Suppressor macrophage treated with lipopolysaccharide for 1 hour (primary cell): ENCODE measurements at regions not wholly inside any gene's neighbourhood (a gene's known extent, or its start where the extent isn't known, plus 50 kb on each side); places are given as distances from the start of the nearest gene placed in this dataset.
"Not testable (repeated sequence)": the region's sequence is repeated elsewhere in the genome, so short reads cannot be mapped to it uniquely, and the experiment has no call there.

ENCODE experiments used
- DNase-seq, 3 donors: peaks; one replicate each; pipeline ENCODE4 v3.0.0-alpha.2; 2020 to 2022

DNA sequence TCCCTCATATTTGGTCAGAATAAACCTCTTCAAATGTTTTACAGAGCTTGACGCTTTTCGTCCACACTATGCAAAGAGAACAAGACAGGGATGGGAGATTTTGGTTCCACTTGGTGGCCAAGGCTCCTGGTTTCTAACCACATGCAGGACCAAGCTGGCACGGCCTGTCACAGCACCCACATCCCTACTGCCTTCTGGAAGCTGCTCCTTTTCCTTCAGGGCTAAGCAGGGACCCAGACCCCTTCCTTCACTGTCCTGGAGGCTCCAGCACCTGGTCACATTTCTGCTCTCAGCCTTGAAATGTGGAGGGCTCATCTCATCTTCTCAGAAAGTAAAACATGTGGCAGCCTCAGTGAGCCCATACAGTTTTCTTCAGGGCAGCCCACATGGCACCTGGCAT is 50.4 kb upstream of the ARHGEF7 start:
- no peak for DNase-seq

DNA sequence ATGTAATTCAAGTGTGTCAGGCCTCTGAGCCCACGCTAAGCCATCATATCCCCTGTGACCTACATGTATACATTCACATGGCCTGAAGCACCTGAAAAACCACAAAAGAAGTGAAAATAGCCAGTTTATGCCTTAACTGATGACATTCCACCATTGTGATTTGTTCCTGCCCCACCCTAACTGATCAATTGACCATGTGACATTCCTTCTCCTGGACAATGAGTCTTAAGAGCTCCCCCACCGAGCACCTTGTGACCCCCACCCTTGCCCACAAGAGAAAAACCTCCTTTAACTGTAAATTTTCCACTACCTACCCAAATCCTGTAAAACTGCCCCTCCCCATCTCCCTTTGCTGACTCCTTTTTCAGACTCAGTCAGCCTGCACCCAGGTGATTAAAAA is 52.1 kb upstream of the ARHGEF7 start:
- no peak for DNase-seq

DNA sequence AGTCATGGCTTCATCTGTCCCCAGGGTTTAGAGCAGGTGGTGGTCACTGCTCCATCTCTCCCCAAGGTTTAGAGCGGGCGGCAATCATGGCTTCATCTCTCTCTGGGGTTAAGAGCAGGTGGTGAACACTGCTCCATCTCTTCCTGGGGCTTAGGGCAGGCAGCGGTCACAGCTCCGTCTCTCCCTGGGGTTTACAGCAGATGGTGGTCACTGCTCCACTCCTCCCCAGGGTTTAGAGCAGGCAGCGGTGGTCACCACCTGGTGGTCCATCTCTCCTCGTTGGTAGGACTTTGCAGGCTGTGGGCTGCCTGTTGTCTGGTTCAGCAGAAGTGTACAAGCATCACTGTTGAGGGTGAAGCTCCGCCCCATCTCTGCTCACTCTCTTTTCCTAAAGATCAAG is 52.8 kb upstream of the ARHGEF7 start:
- DNase-seq: no peak

DNA sequence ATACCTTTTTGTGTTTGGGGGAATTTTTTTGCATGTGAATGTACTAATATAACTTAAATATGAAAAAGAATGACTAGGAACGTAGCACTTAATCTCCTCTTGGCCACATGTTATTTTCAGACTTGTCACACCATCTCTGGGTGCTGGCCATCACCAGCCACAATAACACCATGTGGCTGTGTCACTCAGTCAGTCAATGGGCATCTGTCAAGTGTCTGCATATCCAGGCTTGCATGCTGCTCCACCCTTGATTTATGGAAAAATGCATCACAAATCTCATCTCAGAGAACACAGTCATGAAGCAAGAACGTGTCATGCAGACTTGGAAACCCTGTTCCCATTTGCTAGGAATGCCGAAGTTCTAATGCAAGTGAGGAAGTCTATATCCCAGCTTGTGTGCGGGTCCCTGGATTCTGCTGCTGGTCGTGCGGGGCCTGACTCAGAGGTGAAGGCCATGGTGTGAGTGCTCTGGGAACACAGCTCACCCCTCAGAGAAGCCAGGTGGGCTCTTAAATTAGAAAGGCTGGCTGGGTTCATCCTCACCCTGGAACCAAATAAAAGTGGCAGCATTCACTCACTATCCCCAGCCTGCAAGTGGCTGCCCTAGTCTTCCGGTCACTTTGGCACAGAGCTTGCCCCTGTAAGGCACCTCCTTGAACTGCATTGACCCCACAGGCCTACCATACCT is 53.6 kb upstream of the ARHGEF7 start:
- DNase-seq: no peak

DNA sequence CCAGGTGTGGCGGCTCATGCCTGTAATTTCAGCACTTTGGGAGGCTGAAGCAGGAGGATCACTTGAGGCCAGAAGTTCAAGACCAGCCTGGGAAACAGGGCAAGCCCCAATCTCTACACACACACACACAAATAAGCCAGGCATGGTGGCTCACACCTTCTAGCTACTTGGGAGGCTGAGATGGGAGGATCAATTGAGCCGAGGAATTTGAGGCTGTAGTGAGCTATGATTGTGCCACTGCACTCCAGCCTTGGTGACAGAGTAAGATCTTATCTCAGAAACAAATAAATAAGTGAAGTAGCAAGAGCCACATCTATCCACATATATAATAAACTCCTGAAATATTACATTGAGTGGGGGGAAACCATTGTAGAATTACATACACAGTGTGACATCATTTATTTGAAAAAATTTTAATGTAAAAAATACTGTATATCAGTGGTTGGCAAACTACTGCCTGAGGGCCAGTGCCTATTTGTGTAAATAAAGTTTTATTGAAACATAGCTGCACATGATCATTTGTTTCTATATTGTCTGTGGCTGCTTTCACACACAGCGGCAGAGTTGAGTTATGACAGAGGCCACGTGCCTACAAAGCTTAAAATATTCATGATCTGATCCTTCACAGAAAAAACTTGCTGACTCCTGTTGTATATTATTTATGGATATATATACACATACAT is 54.7 kb upstream of the ARHGEF7 start:
- no peak for DNase-seq

DNA sequence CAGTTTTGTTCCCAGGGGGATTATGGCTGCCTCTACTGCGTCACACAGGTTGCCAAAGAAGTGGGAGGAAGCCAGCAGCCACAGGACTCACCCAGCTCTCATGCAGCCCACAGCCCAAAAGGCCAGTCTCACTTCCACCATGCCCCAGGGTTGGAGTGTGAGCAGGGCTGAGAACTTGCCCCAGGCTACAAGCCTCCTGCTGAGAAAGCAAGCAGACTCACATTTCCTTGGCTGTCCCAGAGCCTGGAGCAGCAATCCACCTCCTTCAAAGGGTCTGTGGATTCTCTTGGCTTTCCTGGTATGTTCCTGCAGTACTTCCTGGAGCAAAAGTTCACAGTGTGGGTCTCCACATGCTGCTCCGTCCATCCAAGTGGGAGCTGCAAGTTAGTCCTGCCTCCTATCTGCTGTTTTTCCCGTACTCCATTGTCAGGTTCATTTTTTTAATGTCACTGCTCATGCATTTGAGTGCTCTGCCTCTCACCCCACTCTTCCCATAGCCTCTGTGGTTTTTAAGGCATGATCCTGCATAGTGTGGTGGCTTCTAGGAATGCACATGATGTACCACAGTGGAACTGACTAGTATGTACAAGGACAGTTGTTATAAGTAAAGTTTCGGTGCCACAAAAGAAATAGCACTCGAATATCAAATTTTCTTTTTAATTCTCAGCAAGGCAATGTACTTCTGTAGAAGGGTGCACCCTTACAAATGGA is 56.2 kb upstream of the ARHGEF7 start:
- DNase-seq: no peak

DNA sequence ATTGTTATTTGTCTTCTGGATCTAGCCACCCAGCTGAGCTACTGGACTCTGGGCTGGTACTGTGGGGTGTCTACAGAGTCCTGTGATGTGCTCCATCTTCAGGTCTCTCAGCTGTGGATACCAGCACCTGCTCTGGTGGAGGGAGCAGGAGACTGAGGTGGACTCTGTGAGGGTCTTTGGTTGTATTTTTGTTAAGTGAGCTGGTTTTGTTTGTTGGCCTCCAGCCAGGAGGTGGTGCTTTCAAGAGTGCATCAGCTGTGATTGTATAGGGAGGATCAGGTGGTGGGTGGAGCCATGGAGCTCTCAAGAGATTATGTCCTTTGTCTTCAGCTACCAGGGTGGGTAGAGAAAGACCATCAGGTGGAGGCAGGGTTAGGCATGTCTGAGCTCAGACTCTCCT is 56.8 kb upstream of the ARHGEF7 start:
- DNase-seq: not testable (repeated sequence)

DNA sequence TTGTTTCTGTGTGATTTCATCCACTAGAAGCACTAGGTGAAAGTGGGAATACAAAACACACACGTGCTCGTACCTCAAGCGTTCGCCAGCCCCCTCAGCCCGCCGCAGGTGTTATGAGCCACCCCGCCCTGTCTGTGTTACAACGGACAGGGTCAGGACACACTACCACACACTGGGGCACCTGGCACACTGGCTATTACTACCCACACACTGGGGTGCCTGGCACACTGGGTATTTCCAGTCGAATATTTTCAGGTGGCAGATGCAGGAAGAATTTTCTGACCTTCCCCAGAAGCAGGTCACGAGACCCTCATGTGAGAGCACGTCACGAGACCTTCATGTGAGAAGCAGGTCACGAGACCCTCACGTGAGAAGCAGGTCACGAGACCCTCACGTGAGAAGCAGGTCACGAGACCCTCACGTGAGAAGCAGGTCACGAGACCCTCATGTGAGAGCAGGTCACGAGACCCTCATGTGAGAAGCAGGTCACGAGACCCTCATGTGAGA is 63.3 kb upstream of the ARHGEF7 start:
- not testable (repeated sequence) for DNase-seq

DNA sequence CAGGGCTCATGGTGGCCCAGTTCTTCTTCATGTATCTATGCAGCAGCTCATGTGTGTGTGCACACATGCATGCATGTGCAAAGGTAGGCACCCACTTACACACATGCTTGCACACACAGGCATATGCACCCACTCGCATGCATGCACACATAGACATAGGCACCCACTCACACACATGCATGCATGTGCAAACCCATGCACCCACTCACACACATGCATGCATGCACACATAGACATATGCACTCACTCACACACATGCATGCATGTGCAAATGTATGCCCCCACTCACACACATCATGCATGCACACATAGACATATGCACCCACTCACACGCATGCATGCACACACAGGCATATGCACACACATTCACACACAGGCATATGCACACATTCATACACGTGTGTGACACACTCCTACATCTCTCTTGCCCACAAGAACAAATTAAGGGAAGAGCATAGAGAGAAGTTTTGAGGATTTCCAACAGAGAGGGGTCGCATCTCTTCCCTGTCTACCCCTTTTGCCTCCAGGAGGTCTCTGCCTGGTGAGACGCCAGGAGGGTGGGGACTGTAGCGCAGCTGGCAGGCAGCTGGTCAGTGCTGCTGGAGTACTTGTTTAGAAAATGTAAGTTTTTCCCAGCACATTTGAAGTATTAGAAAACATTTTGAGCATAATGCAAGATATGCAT is 63.9 kb upstream of the ARHGEF7 start:
- no peak for DNase-seq

DNA sequence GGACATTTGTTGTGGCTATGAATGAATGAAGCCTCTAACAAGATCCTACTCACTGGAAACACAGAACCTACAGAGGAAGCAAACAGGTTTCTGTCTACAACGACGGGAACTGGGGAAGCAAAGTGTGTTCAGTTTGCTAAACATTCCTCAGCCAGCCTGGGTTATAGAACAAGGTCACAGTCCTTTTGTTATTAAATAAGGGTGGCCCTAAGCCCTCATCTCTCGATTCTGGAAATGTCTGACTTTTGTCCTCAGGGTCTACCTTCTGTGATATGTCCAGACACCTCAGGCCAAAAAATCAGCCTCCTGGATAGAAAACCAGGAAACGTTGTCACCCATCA is 64.6 kb upstream of the ARHGEF7 start:
- no peak for DNase-seq

DNA sequence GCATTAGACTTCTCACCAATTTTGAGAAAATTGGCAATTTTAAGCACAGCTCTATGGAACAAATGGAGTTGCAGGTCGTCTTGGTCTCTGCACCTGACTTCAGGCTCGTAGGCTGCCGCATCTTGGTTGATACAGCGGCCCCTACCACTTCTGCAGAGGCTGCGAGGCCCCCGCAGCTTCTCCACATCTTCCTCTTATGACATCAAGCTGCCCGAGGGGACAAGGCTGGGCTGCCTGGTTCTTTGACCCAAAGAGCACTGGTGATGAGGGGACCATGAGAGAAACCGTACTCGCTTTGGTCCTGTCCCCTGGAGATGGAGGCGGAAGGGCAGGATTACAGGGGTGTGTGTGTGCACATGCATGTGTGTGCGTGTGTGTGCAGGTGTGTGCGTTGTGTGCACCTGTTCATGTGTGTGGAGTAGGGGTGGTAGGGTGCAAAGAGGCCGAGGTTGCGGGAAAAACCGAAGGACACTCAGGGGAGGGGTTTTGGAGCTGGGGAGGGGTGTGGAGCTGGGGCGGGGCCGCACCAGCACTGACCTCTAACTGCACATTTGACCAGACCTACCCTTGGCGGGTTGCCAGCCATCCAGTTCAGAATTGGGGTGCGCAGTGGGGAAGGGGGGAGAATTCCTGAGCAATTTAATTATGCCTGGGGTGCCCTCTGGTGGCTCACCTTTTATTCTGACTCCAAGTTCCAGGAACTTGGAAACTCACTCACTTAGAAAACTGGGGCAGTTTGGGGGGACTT is 65.1 kb upstream of the ARHGEF7 start:
- peak; percentile 55 to 70 (median 57) for DNase-seq

DNA sequence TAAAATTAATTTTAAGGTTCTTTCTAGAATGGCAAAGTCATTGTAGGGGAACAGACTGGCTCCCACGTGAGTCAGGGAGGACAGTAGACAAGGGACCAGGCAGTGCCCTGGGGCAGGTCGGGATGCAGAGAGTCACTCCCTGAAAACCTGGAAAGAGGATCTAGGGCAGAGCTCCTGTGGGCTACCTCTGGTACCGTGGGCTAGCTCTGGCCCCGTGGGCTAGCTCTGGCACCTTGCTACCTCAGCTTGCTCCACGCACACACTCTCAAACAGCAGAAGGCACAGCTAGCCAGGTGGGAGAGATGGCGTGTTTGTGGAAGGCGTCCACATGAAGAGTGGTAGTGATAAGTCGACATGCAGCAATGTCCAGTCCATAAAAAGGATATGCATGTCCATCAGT is 66.7 kb upstream of the ARHGEF7 start:
- DNase-seq: no peak

DNA sequence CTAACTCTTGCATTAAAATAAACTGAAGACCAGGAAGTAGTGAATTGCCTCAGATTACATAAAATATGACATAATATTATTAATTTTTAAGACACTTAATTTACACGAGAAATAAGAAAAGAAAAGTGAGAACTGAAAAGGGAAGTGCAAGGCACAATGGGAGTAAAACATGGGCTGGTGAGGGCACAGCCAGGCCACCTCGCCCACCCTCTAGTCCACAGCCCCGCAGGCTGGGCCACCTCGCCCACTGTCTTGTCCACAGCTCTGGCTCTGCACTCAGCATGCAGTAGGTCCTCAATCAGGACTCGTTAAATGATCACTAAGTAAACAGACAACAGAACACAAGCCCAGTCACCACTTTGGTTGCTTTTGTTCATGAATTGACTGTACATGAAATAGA is 67.8 kb upstream of the ARHGEF7 start:
- DNase-seq: peak; percentile 39 to 55 (median 41)

DNA sequence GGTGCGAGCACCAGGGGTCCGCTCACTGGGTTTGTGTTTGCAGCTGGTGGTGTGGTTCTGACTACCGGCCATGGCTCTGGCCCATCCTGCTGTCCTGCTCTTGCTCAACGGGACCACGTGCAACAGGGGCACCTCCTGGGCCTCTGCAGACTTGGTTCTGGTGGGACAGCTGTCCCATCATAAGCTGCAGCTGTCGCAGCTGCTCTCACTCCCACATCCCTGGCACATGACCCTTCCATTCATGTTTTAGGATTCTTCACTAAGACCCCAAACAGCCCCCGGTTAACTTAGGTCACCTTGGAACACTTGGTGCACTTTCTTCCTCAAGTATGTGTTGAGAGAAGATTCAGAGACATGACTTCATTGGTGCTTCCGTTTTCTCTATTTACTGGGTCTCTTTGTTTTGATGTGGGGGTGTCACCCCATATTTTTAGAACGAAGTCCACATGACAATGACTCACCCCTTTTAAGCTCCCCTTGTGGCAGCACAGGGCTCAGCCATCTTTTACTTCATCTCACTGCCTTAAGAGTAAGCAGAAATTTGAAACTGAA is 68.4 kb upstream of the ARHGEF7 start:
- peak; percentile 85 to 91 (median 90) for DNase-seq

DNA sequence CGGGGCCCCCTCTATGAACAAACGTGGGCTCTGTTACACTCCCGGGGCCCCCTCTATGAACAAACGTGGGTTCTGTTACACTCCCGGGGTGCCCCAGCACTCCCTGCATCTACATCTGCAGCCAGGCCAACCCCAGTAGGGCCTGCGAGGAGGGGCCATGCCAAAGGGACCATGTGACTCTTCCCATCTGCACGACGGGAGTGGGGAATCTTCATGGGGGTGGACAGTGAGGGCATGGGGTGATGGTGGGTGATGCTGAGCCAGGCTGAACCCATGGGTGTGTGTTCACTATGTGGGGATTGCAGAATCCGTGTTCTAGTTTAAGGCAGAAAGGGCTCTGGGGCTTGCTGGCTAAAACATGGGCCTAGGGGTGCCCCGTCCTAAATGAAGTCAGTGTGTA is 69.9 kb upstream of the ARHGEF7 start:
- no peak for DNase-seq

DNA sequence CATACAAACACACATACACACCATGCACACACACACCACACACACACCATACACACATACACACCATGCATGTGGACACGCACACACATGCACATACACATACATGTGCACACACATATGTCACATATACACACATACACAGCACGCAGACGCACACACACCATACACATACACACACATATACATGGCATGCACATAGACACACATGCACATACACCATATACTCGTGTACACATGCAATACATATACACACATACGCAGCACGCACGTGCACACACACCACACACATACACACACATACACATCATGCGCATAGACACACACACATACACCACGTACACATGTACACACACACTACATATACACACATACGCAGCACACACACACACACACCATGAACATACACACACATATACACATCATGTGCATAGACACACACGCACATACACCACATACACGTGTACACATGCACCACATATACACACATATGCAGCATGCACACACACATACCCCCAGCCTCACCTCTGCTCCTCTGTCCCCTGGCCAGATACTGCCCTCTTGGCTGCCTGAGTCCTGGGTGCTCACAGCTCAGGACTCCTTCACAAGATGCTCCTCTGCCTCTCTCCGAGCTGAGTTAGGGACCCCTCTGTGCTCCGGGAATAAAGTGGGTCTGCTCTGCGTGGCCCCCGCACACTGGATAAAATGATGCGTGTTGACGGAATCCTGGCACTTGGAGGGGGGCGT is 70.9 kb upstream of the ARHGEF7 start:
- no peak for DNase-seq

DNA sequence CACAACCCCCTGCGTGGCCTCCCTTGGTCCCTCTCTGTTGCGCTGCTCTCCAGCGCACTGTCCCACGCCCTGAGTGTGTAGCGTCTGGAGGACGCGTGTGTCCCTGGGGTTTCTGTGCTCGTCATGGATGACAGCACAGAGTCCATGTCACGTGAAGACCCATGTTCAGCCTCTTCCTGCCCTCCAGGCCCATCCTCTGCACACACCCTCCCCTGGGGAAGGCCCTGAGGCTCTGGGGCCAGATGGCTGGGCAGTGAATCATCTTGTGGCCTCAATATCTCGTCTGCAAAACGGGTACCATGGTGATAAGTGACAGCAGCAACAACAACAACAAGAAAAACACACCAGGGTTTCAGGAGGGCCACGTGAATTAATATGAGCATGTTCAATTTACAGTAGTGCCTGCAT is 71.5 kb upstream of the ARHGEF7 start:
- DNase-seq: peak in 1 of 3 donors; percentile 5

DNA sequence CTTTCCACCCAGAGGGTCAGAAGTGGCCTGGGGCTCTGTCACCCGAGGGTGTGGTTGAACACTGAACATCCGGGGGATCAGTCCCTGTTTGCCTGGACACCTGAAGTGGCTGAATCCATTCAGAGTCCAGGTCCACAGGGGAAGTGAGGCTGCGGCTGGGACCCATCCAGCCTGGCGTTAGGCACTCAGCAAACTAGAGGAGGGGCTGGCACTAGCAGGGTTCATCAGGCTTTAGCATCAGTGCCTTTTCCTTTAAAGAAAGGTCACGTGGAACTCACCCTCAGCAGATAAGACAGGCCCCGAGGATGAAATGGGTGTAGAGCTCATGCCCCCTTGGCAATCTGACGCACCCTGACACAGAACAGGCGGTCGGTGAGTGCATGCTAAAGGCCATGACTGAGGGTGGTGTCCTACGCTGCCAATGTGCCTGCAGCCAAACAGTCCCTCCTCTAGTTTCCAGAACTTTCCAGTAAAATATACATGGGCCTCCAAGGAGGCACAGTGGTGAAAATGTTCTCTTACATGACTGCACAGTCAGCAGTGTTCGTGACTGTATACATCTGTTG is 72.4 kb upstream of the ARHGEF7 start:
- no peak for DNase-seq

DNA sequence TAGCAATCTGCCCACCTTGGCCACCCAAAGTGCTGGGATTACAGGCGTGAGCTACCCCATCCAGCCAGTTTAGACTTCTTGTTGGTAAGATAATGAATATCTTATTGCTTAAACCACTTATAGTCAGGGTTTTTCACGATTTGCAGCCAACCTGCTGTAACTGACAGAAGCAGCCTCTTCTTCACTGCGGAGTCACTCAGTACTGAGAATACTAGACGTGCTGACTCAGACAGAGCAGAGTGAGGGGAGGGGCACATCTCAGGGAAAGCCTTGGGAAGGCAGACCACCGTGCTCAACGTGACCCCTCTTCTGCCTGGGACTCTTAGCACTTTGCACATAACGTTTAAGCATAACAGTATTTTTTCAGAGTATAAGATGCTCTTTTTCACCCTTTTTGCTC is 74.3 kb upstream of the ARHGEF7 start:
- no peak for DNase-seq

DNA sequence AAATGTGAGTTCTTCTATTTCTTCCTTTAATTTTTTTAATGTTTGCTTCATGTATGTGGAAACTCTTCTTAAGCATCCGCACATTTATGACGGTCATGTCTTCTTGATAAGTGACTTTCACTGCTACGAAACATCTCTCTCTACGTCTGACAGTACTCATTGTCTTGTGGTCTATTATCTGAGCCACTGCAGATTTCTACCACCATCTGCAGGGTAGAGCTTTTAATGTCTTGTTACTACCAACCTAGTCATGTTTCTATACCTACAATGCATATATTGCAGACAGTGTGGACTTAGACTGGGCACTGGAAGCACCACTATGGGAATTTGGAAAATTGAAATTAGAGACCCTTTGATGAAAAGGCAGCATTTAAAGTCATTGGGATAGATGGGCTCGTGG is 75.4 kb upstream of the ARHGEF7 start:
- DNase-seq: no peak

DNA sequence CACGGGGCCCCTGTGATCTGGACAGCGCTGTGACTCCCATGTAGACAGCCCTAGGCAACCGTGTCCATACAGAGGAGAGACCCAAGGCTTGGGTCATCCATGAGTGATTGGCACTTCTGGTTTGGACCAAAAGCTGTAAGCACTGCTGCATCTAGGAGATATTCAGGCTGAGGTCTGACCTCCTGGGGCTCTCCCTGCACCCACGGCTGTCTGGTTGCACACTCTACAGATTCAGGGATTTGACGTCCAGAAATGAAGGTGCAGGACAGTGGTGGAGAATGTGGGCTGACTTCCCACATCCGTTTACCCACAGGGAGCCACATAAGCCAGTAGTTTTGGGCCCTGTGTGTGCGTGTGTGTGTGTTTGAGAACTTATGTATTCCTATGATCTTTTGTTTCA is 76.2 kb upstream of the ARHGEF7 start:
- no peak for DNase-seq
